ENCODE measurements at regions not wholly inside any gene's neighbourhood (a gene's known extent, or its start where the extent isn't known, plus 50 kb on each side); places are given as distances from the start of the nearest gene placed in this dataset.

DNA sequence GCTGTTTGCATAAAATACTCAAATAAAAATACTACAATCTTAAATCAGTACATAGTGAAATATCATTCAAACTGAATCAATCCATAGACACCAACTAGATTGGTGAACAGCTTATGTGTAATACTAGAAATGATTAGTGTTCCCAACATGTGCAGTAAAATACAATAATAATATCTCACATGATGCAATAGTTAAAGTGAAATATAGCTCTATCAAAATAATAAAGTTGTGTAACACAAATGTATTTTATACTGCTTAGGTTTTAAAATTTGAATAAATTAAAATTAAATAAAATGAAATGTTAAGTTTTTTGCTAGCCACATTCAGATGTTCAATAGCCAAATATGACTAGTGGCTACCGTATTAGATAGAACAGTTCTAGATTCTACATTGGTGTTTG lies 714.1 kb downstream of the ZNF385D start:
- Histone ChIP-seq H3K4me2 (ENCODE audit: low read depth, low read length) (no peak overlapping the region), H2BK5ac (ENCODE audit: low read depth, low read length, poor library complexity, severe bottlenecking) (no peak overlapping the region), H3K79me1 (ENCODE audit: low read depth in 1 of 2, low read length in 2 of 2) (no peaks in the 10 kb centered on the region), H4K20me1 (ENCODE audit: insufficient read depth, low read length) (no peaks in the 10 kb centered on the region), H3K9me3 (ENCODE audit: control insufficient read depth, insufficient read depth, low read length) (no peaks in the 10 kb centered on the region), H3K4me1 (ENCODE audit: control insufficient read depth, insufficient read depth, low read length) (no peaks in the 10 kb centered on the region), H3K56ac (ENCODE audit: extremely low read depth, insufficient read depth, low read length) (no peak overlapping the region), H3K4me3 (ENCODE audit: insufficient read depth, low read depth, low read length) (no peak overlapping the region), H3K4ac (ENCODE audit: low read depth, low read length) (no peak overlapping the region), H3K36me3 (ENCODE audit: control insufficient read depth, insufficient read depth, low read length) (no peaks in the 10 kb centered on the region), H3K9ac (ENCODE audit: low read depth, low read length) (no peak overlapping the region), H2AFZ (replicated peaks; ENCODE audit: low read length, poor library complexity) (no peak overlapping the region), H2BK120ac (ENCODE audit: low read depth, low read length) (no peak overlapping the region), H4K5ac (ENCODE audit: low read depth, low read length) (no peak overlapping the region), H2AK9ac (replicated peaks; ENCODE audit: low read depth, low read length, poor library complexity) (no peak overlapping the region), H3K18ac (ENCODE audit: low read depth, low read length) (no peak overlapping the region), H2AK5ac (ENCODE audit: low read depth, low read length) (no peak overlapping the region), H3K9me1 (ENCODE audit: insufficient read depth, low read length) (no peaks in the 10 kb centered on the region), H3K14ac (replicated peaks; ENCODE audit: low read depth, low read length) (no peak overlapping the region), H2BK15ac (ENCODE audit: low read depth, low read length) (no peak overlapping the region), H3K23ac (ENCODE audit: low read depth, low read length) (no peak overlapping the region), H3K27ac (ENCODE audit: insufficient read depth, low read length) (no peak overlapping the region), H3K27me3 (ENCODE audit: control insufficient read depth, insufficient read depth, low read length) (no peaks in the 10 kb centered on the region), H4K91ac (ENCODE audit: insufficient read depth, low read depth, low read length) (no peak overlapping the region), H2BK20ac (ENCODE audit: low read depth, low read length) (no peak overlapping the region), H4K8ac (ENCODE audit: low read depth in 2 of 2, low read length in 2 of 2) (no peak overlapping the region)
- in situ Hi-C loops (cut with MboI; ENCODE audit: low sequenced_read_pairs) (no loop called here), intact Hi-C loops (cut with micrococcal nuclease) (no loop called here), dilution Hi-C loops (cut with HindIII; ENCODE audit: low sequenced_read_pairs, unreplicated experiment) (no loop called here)
- no CpG with 5 or more reads among the region's 1 CpG for WGBS, 2 experiments (ENCODE audit: extremely low coverage in 2 of 2, insufficient read length in 1 of 2)
- no peak for DNase-seq
- BruUV-seq (replicated peaks): no TSS peak
- TF ChIP-seq BHLHE40 (IDR thresholded peaks at IDR 0.05; ENCODE audit: low read depth, low read length): no peak
- TF ChIP-seq CHD1 (IDR thresholded peaks at IDR 0.05; ENCODE audit: low read depth, low read length): no peak
- no peak for TF ChIP-seq NFE2L2 (IDR thresholded peaks at IDR 0.05; ENCODE audit: low read depth, low read length)
- no peak for TF ChIP-seq MAFK (IDR thresholded peaks at IDR 0.05; ENCODE audit: low read depth, low read length)
- no peak for TF ChIP-seq RFX5 (IDR thresholded peaks at IDR 0.05; ENCODE audit: low read depth, low read length)
- no peak for TF ChIP-seq SMC3 (IDR thresholded peaks at IDR 0.05; ENCODE audit: low read depth, low read length)
- no peak for TF ChIP-seq MAZ (IDR thresholded peaks at IDR 0.05; ENCODE audit: borderline replicate concordance, low read depth, low read length)
- TF ChIP-seq, protein P1, sequence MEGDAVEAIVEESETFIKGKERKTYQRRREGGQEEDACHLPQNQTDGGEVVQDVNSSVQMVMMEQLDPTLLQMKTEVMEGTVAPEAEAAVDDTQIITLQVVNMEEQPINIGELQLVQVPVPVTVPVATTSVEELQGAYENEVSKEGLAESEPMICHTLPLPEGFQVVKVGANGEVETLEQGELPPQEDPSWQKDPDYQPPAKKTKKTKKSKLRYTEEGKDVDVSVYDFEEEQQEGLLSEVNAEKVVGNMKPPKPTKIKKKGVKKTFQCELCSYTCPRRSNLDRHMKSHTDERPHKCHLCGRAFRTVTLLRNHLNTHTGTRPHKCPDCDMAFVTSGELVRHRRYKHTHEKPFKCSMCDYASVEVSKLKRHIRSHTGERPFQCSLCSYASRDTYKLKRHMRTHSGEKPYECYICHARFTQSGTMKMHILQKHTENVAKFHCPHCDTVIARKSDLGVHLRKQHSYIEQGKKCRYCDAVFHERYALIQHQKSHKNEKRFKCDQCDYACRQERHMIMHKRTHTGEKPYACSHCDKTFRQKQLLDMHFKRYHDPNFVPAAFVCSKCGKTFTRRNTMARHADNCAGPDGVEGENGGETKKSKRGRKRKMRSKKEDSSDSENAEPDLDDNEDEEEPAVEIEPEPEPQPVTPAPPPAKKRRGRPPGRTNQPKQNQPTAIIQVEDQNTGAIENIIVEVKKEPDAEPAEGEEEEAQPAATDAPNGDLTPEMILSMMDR (conservative IDR thresholded peaks at IDR 0.05; ENCODE audit: low read depth, low read length): no peak
- TF ChIP-seq, protein P2, sequence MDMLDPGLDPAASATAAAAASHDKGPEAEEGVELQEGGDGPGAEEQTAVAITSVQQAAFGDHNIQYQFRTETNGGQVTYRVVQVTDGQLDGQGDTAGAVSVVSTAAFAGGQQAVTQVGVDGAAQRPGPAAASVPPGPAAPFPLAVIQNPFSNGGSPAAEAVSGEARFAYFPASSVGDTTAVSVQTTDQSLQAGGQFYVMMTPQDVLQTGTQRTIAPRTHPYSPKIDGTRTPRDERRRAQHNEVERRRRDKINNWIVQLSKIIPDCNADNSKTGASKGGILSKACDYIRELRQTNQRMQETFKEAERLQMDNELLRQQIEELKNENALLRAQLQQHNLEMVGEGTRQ (IDR thresholded peaks at IDR 0.05; ENCODE audit: low read depth, low read length): no peak
- TF ChIP-seq POLR2A (IDR thresholded peaks at IDR 0.05; ENCODE audit: low read depth, low read length): no peak
- TF ChIP-seq CEBPB (IDR thresholded peaks at IDR 0.05; ENCODE audit: low read depth, low read length): no peak
- POLR2A ChIA-PET (ENCODE audit: unreplicated experiment): no interaction called here
- CTCF ChIA-PET: no interaction called here
- no peak for ATAC-seq (ENCODE audit: low read depth)
